CD4-positive, alpha-beta T cell (primary cell): ENCODE measurements at regions not wholly inside any gene's neighbourhood (a gene's known extent, or its start where the extent isn't known, plus 50 kb on each side); places are given as distances from the start of the nearest gene placed in this dataset.

ENCODE experiments used
- ATAC-seq: fragments of 200-7000 bp; cut with Tn5 transposase; one replicate; pipeline ENCODE4 v1.10.0; 2022; ENCODE audit warnings: mild to moderate bottlenecking; ENCODE audit not compliant: poor library complexity
- CTCF ChIA-PET: fragments of 350-600 bp; sonication (Branson Sonifier 250); formaldehyde crosslinking; loops from one replicate; lab custom pipeline; 2021; ENCODE audit warnings: antibody characterized with exemption, inconsistent platforms; lab: Charles Lee
- POLR2A ChIA-PET: fragments of 350-600 bp; sonication (Branson Sonifier 250); formaldehyde crosslinking; loops from one replicate; lab custom pipeline; 2021; ENCODE audit warnings: antibody characterized with exemption, inconsistent platforms; lab: Charles Lee
- DNase-seq, 14 experiments: peaks; one replicate each; pipeline ENCODE4 v3.0.0-alpha.2; 2013 to 2020; ENCODE audit warnings: mixed read lengths in 2 of 14
- H3K27ac ChIP-seq, 2 donors: one replicate each; pipeline versions ENCODE4 v1.5.1 to v1.7.0; 2013; ENCODE audit warnings: low read length in 2 of 2, low read depth in 1 of 2, mild to moderate bottlenecking in 1 of 2
- H3K27me3 ChIP-seq, 2 experiments: 1 replicate in 1 of 2; 2 replicates in 1 of 2; pipeline versions ENCODE4 v1.6.1 to v1.7.0; 2013; ENCODE audit warnings: low read length in 2 of 2, control low read depth in 1 of 2, mild to moderate bottlenecking in 1 of 2, moderate library complexity in 1 of 2; ENCODE audit not compliant: insufficient read depth in 2 of 2, control insufficient read depth in 1 of 2
- H3K36me3 ChIP-seq: one replicate; pipeline ENCODE4 v1.6.1; 2013; ENCODE audit warnings: low read length, control low read depth; ENCODE audit not compliant: insufficient read depth
- H3K4me1 ChIP-seq: one replicate; pipeline ENCODE4 v1.6.1; 2013; ENCODE audit warnings: low read length, control low read depth; ENCODE audit not compliant: insufficient read depth
- H3K4me3 ChIP-seq: one replicate; pipeline ENCODE4 v1.5.1; 2013; ENCODE audit warnings: mild to moderate bottlenecking, low read length, moderate library complexity
- H3K9me3 ChIP-seq, 2 experiments: 1 replicate in 1 of 2; 2 replicates in 1 of 2; pipeline versions ENCODE4 v1.6.1 to v1.7.0; 2013; ENCODE audit warnings: low read length in 2 of 2, mild to moderate bottlenecking in 2 of 2, control low read depth in 1 of 2, moderate library complexity in 1 of 2; ENCODE audit not compliant: control insufficient read depth in 1 of 2, insufficient read depth in 1 of 2
- H3K27ac Mint-ChIP-seq: one replicate; pipeline ENCODE4 v1.8.0; 2020; ENCODE audit warnings: mixed read lengths
- H3K27me3 Mint-ChIP-seq: one replicate; pipeline ENCODE4 v1.8.0; 2021; ENCODE audit warnings: mixed read lengths
- H3K36me3 Mint-ChIP-seq: one replicate; pipeline ENCODE4 v1.8.0; 2021; ENCODE audit warnings: low read depth, mixed read lengths
- H3K4me1 Mint-ChIP-seq: one replicate; pipeline ENCODE4 v1.8.0; 2021; ENCODE audit warnings: low read depth, mixed read lengths
- H3K4me3 Mint-ChIP-seq: one replicate; pipeline ENCODE4 v1.8.0; 2020; ENCODE audit warnings: mild to moderate bottlenecking, mixed read lengths
- H3K9me3 Mint-ChIP-seq: one replicate; pipeline ENCODE4 v1.8.0; 2020; ENCODE audit warnings: mixed read lengths
- CTCF ChIP-seq: fragments of 200-600 bp; IDR thresholded peaks from one replicate; pipeline ENCODE4 v1.8.0; 2022; ENCODE audit warnings: antibody characterized with exemption, mild to moderate bottlenecking
- intact Hi-C, 2 experiments: fragments of 100-400 bp; cut with DNase I in 1 of 2; cut with micrococcal nuclease in 1 of 2; formaldehyde crosslinking; loops; one replicate each; pipeline versions ENCODE4 v1.15.1 to v1.9.0; 2023 to 2025; cut with DNase I, micrococcal nuclease

GRCh38 chr11:128195756-128196155, 391.6 kb downstream of the ETS1 start:
- Mint-ChIP-seq H3K9me3 (no peaks in the 10 kb centered on the region), H3K4me1 (peaks cover 30% of the 10 kb centered on the region), H3K36me3 (no peaks in the 10 kb centered on the region), H3K4me3 (no peak overlapping the region), H3K27ac (no peak overlapping the region), H3K27me3 (no peaks in the 10 kb centered on the region)
- POLR2A ChIA-PET, result interaction anchor here (0.8 to 1.9 kb wide), 2 partner anchors 320 to 434 kb away, joined by 3 to 5 read pairs; no protein-coding TSS in a partner anchor
- Histone ChIP-seq H3K4me3 (no peak overlapping the region), H3K36me3 (no peaks in the 10 kb centered on the region), H3K27me3 (no peaks in the 10 kb centered on the region), H3K4me1 (peaks cover 6% of the 10 kb centered on the region), H3K27ac (no peak overlapping the region), H3K9me3 (no peaks in the 10 kb centered on the region)
- intact Hi-C loops, result loop anchor here (1.0 to 5.0 kb wide), 8 partner anchors 77 to 437 kb away; no protein-coding TSS in a partner anchor
- ATAC-seq (no peak), DNase-seq (no peak)
- no peak for TF ChIP-seq CTCF
- CTCF ChIA-PET, result interaction anchor here (0.5 to 2.3 kb wide), 6 partner anchors 89 to 808 kb away, joined by 3 to 9 read pairs (median 4); no protein-coding TSS in a partner anchor

- intact Hi-C loops, result loop anchor here (1.0 to 5.0 kb wide), 8 partner anchors 77 to 437 kb away; no protein-coding TSS in a partner anchor
Measured at GRCh38 chr11:128195057-128195751, 392.2 kb downstream of the ETS1 start.

GRCh38 chr11:128194216-128194615, 393.1 kb downstream of the ETS1 start:
- H3K27me3 ChIP-seq, result no peaks in the 10 kb centered on the region
- peak overlapping the region; percentile 60 for H3K27ac Mint-ChIP-seq

More at GRCh38 chr11:128195057-128195751, 392.2 kb downstream of the ETS1 start:
- Histone ChIP-seq H3K4me1 (peaks cover 9% of the 10 kb centered on the region), H3K27ac (peak overlapping the region in 1 of 2 donors; percentile 33), H3K4me3 (no peak overlapping the region), H3K27me3 (no peaks in the 10 kb centered on the region), H3K9me3 (no peaks in the 10 kb centered on the region), H3K36me3 (no peaks in the 10 kb centered on the region)
- DNase-seq (peak in 13 of 14 experiments; percentile 9 to 86 (median 39)), ATAC-seq (peak; percentile 98)
- H3K27me3 Mint-ChIP-seq, result no peaks in the 10 kb centered on the region
- TF ChIP-seq CTCF, result peak; percentile 58
- peaks cover 35% of the 10 kb centered on the region for H3K4me1 Mint-ChIP-seq
- H3K4me3 Mint-ChIP-seq, result peak overlapping the region; percentile 47
- H3K27ac Mint-ChIP-seq, result peak overlapping the region; percentile 60
- H3K36me3 Mint-ChIP-seq, result no peaks in the 10 kb centered on the region
- CTCF ChIA-PET, result interaction anchor here (0.7 to 2.3 kb wide), 5 partner anchors 90 to 636 kb away, joined by 3 to 9 read pairs (median 4); no protein-coding TSS in a partner anchor
- POLR2A ChIA-PET, result interaction anchor here (0.8 to 1.9 kb wide), 2 partner anchors 321 to 435 kb away, joined by 3 to 5 read pairs; no protein-coding TSS in a partner anchor
- no peaks in the 10 kb centered on the region for H3K9me3 Mint-ChIP-seq

More at GRCh38 chr11:128194216-128194615, 393.1 kb downstream of the ETS1 start:
- ATAC-seq (no peak), DNase-seq (no peak)
- H3K4me3 ChIP-seq, result no peak overlapping the region
- ChIA-PET CTCF (interaction anchor here (2.3 kb wide), 1 partner anchor 435 kb away, joined by 9 read pairs; no protein-coding TSS in a partner anchor), POLR2A (interaction anchor here (1.9 kb wide), 1 partner anchor 436 kb away, joined by 5 read pairs; no protein-coding TSS in a partner anchor)
- H3K27ac ChIP-seq, result no peak overlapping the region
- H3K9me3 Mint-ChIP-seq, result no peaks in the 10 kb centered on the region
- H3K9me3 ChIP-seq, result no peaks in the 10 kb centered on the region
- no peaks in the 10 kb centered on the region for H3K27me3 Mint-ChIP-seq
- H3K4me1 ChIP-seq, result peaks cover 13% of the 10 kb centered on the region
- H3K36me3 Mint-ChIP-seq, result no peaks in the 10 kb centered on the region
- H3K36me3 ChIP-seq, result no peaks in the 10 kb centered on the region
- no peak overlapping the region for H3K4me3 Mint-ChIP-seq
- H3K4me1 Mint-ChIP-seq, result peaks cover 43% of the 10 kb centered on the region
- intact Hi-C loops, result no loop called here
- TF ChIP-seq CTCF, result no peak
